ENCODE measurements at regions not wholly inside any gene's neighbourhood (a gene's known extent, or its start where the extent isn't known, plus 50 kb on each side); places are given as distances from the start of the nearest gene placed in this dataset.

- TF ChIP-seq EZH2phosphoT487 (IDR thresholded peaks at IDR 0.05; ENCODE audit: low read depth) (no peak), CTCF (IDR thresholded peaks at IDR 0.05; ENCODE audit: low read depth, low read length) (no peak)
Observed at GRCh38 chr3:10746001-10746400, 70.0 kb upstream of the SLC6A11 start.

Data from OCI-LY3 (cell line).